Hematopoietic multipotent progenitor cell treated with erythropoietin and hydrocortisone succinate and interleukin-3 and kit ligand, for 8 days (in vitro differentiated cells): ENCODE measurements at regions not wholly inside any gene's neighbourhood (a gene's known extent, or its start where the extent isn't known, plus 50 kb on each side); places are given as distances from the start of the nearest gene placed in this dataset.

Source experiments
- DNase-seq: peaks from one replicate; pipeline ENCODE4 v3.0.0-alpha.2; 2015

GRCh38 chr9:79116041-79116440, 455.7 kb upstream of the TLE4 start:
- no peak for DNase-seq

GRCh38 chr9:79116709-79117108, 455.1 kb upstream of the TLE4 start:
- DNase-seq = no peak

- no peak for DNase-seq
Measured at GRCh38 chr9:79120533-79120932, 451.2 kb upstream of the TLE4 start.

- no peak for DNase-seq
Measured at GRCh38 chr9:79120941-79121340, 450.8 kb upstream of the TLE4 start.

- DNase-seq = no peak
Measured at GRCh38 chr9:79123415-79123814, 448.4 kb upstream of the TLE4 start.

GRCh38 chr9:79127661-79128060, 444.1 kb upstream of the TLE4 start:
- no peak for DNase-seq

GRCh38 chr9:79129865-79130480, 441.8 kb upstream of the TLE4 start:
- peak; percentile 37 for DNase-seq

GRCh38 chr9:79131246-79131774, 440.5 kb upstream of the TLE4 start:
- no peak for DNase-seq

- DNase-seq = no peak
Measured at GRCh38 chr9:79131824-79132377, 439.9 kb upstream of the TLE4 start.

- DNase-seq = peak; percentile 11
Measured at GRCh38 chr9:79134654-79135053, 437.1 kb upstream of the TLE4 start.

- no peak for DNase-seq
Measured at GRCh38 chr9:79135681-79136415, 435.9 kb upstream of the TLE4 start.

- no peak for DNase-seq
Measured at GRCh38 chr9:79140751-79141150, 431.0 kb upstream of the TLE4 start.

GRCh38 chr9:79143211-79143610, 428.6 kb upstream of the TLE4 start:
- DNase-seq = no peak

GRCh38 chr9:79145442-79145841, 426.3 kb upstream of the TLE4 start:
- DNase-seq = no peak

GRCh38 chr9:79149585-79149984, 422.2 kb upstream of the TLE4 start:
- no peak for DNase-seq

- DNase-seq = no peak
Measured at GRCh38 chr9:79151791-79152190, 420.0 kb upstream of the TLE4 start.

GRCh38 chr9:79152306-79152705, 419.5 kb upstream of the TLE4 start:
- no peak for DNase-seq

- DNase-seq = no peak
Measured at GRCh38 chr9:79154806-79155205, 417.0 kb upstream of the TLE4 start.

- no peak for DNase-seq
Measured at GRCh38 chr9:79155308-79155707, 416.5 kb upstream of the TLE4 start.

- DNase-seq = no peak
Measured at GRCh38 chr9:79163544-79163943, 408.2 kb upstream of the TLE4 start.

GRCh38 chr9:79164406-79164805, 407.4 kb upstream of the TLE4 start:
- DNase-seq = no peak

GRCh38 chr9:79165020-79165780, 406.6 kb upstream of the TLE4 start:
- DNase-seq = no peak

- DNase-seq = no peak
Measured at GRCh38 chr9:79166005-79166404, 405.8 kb upstream of the TLE4 start.

- no peak for DNase-seq
Measured at GRCh38 chr9:79170643-79171042, 401.1 kb upstream of the TLE4 start.
